Upper lobe of right lung (tissue), 1 donor: ENCODE measurements at regions not wholly inside any gene's neighbourhood (a gene's known extent, or its start where the extent isn't known, plus 50 kb on each side); places are given as distances from the start of the nearest gene placed in this dataset.

Experiments
- ATAC-seq: fragments of 200-7000 bp; cut with Tn5 transposase; one replicate; pipeline ENCODE4 v1.9.1; 2020; ENCODE audit warnings: mild to moderate bottlenecking, moderate library complexity
- DNase-seq: peaks from one replicate; pipeline ENCODE4 v3.0.0-alpha.2; 2020
- H3K27ac ChIP-seq: fragments of 200-600 bp; one replicate; pipeline ENCODE4 v1.8.0; 2022
- H3K27me3 ChIP-seq: fragments of 200-600 bp; one replicate; pipeline ENCODE4 v1.8.0; 2022; ENCODE audit warnings: mild to moderate bottlenecking
- H3K36me3 ChIP-seq: fragments of 200-600 bp; one replicate; pipeline ENCODE4 v1.8.0; 2022
- H3K4me1 ChIP-seq: fragments of 200-600 bp; one replicate; pipeline ENCODE4 v1.8.0; 2022
- H3K4me3 ChIP-seq: fragments of 200-600 bp; one replicate; pipeline ENCODE4 v1.8.0; 2022; ENCODE audit warnings: mild to moderate bottlenecking
- H3K9me3 ChIP-seq: fragments of 200-600 bp; one replicate; pipeline ENCODE4 v1.8.0; 2022
- CTCF ChIP-seq: fragments of 200-600 bp; IDR thresholded peaks from one replicate; pipeline ENCODE4 v1.8.0; 2022; ENCODE audit warnings: antibody characterized with exemption
- intact Hi-C: fragments of 100-400 bp; cut with DNase I; formaldehyde crosslinking; loops from one replicate; pipeline ENCODE4 v1.11.0; 2022
- donor health status: DM: no; HTN: yes; CAD: no; lungs with severe emphysema.

- H3K27ac ChIP-seq = no peak overlapping the region
- H3K36me3 ChIP-seq = no peaks in the 10 kb centered on the region
- intact Hi-C loops = no loop called here
- ATAC-seq (no peak), DNase-seq (no peak)
- H3K4me1 ChIP-seq = no peaks in the 10 kb centered on the region
- H3K9me3 ChIP-seq = no peaks in the 10 kb centered on the region
- no peaks in the 10 kb centered on the region for H3K27me3 ChIP-seq
- no peak for TF ChIP-seq CTCF
- no peak overlapping the region for H3K4me3 ChIP-seq
These were observed 56.6 kb upstream of the PDE1C start for GRCh38 chr7:32126843-32127242.
